ENCODE measurements at regions not wholly inside any gene's neighbourhood (a gene's known extent, or its start where the extent isn't known, plus 50 kb on each side); places are given as distances from the start of the nearest gene placed in this dataset.

- TF ChIP-seq POLR2AphosphoS5 (IDR thresholded peaks at IDR 0.05; ENCODE audit: insufficient read depth in 1 of 2, low read depth in 1 of 2) (no peak), CTCF (IDR thresholded peaks at IDR 0.05) (no peak)
Measured at GRCh38 chr2:31703253-31703652, 122.5 kb upstream of the SRD5A2 start.

Data from vagina (tissue), 2 donors.